ENCODE measurements at regions not wholly inside any gene's neighbourhood (a gene's known extent, or its start where the extent isn't known, plus 50 kb on each side); places are given as distances from the start of the nearest gene placed in this dataset.

DNA sequence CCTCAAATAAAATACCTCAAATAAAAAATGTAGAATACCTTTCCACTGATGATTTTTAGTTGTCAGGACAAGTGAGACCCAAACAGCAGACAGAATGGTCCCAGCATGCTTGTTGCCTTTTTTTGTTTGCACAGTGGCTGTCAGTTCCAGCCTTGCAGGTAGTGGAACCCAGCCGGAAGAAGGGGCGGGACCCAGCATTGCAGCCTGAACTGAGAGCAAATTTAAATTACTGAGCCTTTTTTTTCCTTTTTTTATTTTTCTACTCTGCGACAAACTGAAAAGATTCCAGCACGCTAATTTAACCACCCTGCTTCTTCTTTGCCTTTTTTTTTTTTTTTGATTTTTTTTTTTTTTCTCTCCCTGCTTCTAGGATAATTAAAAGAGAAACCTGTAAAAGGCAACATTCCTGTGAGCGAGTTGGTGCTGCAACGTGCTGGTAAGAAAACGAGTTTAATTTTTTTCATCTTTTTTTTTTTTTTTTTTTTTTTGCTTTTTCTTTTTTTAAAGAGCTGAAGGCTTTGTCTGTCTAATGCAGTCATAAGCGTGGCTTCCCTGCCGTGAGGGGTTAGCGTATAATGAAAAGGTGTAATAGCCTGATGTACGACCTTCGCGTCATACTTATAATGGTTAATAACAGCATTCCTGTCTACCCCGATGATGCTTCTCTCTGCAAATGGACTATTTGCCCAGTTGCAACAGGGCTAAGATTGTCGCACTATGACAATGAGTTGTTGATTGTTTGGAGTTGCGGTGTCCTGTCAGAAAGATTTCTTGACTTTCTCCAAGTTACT is 555.3 kb upstream of the CELF2 start:
- no peak for DNase-seq

DNA sequence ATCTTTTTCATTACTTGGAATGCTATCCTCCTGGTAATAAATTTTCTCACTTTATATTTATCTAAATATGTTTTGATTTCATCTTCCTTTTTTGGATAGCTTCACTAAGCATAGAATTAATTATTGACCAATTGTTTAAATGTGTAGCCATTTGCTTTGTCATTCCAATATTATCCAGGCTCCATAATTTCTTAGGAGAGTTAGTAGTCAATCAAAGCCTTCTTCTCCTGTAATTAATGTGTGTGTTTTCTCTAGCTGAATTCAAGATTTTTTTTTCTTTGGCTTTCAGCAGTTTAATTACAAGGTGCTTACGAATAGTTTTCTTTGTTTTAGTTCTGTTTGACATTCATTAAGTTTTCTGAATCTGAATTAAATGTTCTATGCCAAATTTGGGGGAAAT is 545.9 kb upstream of the CELF2 start:
- DNase-seq = no peak

DNA sequence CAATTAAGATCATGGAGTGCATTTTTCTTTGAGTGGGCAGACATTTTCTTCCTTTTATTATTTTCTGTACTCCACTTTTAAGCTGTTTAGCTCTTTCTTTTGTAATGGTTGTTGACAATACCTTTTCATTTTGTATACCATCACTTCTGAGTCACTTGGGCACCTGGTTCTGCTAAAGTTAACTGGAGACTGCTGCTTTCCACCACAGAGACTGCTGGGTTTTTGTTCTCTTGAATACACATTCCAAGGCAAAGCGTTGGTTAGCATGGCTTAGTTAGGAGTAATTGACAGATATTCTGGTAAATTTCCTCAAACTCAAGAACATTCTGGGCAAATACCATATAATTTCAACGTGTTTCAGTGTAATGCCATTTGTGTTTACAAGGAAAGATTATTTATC is 541.9 kb upstream of the CELF2 start:
- no peak for DNase-seq

DNA sequence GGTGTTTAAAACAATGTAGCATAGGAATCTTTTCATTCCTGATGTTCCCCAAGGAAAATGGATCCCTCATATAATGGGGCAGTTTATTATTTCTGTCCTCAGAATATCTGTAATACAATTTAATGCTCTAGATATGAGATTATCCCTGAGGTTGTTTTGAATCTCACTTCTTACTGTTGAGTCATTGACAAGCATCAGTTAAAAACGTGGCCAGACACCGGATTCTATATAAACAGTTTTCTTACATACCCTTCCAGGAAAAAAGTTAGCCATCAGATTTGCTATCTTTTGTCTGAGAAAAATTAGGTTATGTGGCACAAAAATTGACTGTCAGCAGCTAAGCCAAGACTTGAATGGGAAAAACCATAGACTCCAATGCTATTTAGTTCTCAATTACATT is 539.8 kb upstream of the CELF2 start:
- no peak for DNase-seq

DNA sequence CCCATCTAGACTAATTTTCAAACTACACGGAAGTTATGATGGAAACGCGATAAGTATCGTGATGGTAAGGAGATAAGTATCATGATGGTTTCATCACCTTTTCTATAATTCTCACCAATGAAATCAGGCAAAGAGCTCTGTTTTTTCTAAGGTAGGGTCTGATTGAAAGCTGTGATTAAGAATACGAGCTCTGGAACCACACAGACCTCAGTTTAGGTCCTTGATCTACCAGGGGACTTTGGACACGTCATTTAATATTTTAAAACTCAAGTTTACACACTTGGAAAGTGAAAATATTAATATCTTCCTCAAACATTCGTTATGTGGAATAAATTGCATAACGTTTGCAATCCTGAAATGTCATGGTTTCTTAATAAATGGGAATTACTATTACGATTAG is 538.2 kb upstream of the CELF2 start:
- no peak for DNase-seq

DNA sequence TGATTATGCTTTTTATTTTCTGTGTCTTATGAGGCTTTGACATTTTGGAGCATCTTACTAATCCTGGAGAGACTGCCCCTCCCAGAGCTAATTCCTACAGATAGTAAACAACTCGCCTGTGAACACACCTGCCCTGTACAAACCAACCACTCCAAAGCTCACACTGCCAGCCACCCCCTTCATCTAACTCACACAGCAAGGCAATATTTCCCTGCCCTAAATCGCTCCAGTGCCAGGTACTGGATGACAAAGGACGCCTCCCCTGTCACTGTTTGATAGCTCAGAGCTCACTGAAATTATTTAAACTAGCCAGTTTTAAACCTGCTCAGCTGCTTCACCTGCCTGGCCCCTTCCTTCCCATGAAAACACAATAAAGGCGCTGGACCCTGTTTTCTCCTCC is 535.1 kb upstream of the CELF2 start:
- DNase-seq = no peak

DNA sequence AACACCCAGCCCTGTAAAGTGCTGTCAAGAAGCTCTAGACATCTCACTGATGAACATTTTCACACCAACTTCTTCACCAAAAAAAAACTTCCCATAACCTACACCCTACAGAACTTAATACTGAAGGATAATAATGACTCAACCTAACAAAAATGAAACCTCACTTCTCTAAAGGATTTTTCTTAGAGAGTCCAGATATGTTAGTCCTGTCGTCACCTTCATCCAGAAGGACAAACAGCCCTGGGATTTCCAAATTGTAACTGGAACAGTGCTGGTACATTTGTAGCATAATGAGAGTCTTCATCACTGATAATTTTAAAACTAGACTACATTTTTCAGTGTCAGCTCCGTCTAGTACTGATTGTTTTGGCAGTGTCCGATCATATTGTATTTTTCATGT is 528.6 kb upstream of the CELF2 start:
- no peak for DNase-seq

DNA sequence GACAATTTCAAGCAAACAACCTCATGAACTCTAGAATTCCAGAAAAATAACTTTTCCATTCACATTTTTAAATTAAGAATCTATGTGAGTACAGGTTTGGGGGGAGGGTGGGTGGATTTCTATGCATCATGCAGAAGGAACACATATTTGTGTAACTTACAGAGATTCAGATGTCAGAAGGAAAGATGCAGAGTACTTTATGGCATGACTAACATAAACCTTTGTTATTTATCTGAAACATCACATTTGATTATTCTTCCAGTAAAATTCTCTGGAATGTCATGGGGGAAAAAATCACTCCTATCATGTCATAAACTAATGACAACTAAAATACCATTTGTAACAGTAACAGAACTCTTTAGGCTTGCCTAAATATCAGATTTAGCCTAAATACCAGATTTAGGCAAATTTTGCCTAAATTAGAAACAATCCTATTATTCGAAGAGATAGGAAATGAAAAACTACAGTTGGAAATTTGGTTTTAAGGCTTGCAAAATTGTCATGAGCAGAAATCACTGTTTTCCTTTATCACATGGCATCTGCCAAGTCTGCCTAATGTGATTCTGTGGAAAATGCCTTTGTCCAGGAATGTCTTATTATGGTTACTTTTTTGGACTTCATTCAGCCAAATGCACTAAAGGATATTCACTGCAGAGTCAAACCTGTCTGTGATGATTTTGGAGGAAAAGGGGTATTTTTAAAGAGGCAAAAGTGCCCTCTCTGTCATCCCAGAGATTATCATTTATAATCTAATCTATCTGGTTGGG is 527.7 kb upstream of the CELF2 start:
- DNase-seq = no peak

DNA sequence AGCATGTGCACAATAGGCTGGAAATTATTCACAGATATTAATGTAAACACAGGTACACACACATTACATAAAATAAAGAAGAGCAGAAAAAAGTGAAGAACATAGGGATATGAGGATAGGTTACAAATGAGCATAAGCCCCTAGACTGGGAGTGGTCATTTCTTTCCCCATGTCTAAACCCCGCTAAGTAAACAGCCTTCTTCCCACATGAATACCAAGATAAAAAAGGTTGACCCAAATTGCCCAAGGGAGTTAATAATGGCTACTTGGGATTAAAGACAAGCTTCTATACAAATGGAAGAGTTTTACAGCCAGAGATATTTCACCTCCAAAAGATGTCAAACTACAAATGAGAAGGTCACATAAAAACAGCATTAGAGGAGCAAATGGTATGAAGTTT is 527.1 kb upstream of the CELF2 start:
- DNase-seq = no peak

DNA sequence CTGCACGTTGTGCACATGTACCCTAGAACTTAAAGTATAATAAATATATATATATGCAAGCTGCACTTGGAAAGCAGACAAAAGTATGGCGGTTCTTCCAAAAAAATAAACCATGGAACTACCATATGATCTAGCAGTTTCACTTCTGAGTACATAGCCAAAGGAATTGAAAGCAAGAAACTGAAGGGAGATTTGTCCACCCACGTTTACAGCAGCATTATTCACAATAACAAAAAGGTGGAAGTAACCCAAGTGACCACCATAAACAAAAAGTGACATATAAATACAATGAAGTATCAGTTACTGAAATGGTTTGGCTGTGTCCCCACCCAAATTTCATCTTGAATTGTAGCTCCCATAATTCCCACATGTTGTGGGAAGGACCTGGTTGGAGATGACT is 525.3 kb upstream of the CELF2 start:
- DNase-seq = no peak

DNA sequence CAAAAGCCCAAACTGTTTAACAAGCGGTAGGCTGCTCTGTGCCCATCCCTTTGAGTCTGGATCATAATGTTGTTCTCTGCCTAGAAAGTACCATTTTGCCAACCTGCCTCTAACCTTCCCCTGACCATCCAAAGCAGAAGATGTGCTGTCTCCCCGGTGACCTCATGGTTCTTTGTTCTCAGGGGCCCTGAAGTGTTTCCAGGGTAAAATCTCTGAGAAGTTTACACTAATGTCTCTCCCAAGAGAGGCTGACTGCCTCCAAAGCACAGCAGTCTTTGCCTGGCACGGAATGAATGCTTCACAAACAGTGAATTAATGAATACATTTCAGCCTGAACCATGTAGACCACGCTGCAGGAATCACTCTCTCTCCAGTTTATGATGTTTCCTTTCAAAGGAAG is 523.8 kb upstream of the CELF2 start:
- DNase-seq = no peak

DNA sequence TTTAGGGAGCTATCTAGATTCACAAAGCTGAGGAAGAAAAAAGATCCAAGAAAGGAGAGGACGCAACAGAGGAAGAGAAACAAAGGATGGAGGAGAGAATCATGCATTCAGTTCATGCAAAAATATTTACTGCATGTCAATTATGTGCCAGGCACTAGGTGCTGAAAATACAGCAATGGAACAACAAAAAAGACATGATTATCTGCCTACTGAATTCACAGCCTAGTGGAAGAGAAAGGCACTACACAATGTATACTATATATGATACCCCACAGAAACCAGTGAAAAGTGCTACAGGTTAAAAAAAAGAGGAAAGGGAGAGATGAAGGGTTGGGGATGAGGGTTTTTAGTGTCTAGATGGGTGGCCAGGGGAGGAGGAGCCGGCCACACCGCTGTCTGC is 520.4 kb upstream of the CELF2 start:
- no peak for DNase-seq

DNA sequence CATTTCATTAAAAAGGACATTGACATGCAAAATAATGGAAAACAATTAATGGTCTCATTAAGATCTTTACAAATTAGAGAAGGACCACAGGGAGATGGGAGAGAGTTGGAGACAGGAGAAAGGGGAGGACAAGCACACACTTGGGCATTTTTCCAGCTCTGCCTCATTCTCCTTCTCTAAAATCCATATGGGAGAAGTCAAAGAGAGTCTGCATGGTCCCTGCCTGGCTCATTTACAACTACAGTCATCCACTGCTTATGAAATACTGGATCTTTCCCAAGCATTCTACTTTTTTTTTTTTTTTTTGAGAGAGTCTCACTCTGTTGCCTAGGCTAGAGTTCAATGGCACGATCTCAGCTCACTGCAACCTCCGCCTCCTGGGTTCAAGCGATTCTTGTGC is 518.9 kb upstream of the CELF2 start:
- DNase-seq = no peak

DNA sequence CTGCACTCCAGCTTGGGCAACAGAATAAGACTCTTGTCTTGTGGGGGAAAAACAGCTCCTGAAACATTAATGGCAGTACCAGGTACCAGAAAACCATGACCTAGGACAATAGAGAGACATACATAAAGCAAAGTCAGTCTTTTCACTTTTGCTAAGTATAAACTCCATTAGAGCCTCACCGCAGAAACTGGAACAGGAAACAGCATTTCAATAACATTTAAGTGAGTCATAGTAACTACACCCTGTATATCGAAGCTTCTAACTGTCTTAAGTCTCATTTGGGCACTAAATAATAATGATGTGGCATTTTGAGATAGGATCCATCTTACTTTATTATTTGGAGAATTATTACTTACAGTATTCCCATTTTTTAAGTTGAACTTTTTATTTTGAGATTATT is 517.8 kb upstream of the CELF2 start:
- no peak for DNase-seq

DNA sequence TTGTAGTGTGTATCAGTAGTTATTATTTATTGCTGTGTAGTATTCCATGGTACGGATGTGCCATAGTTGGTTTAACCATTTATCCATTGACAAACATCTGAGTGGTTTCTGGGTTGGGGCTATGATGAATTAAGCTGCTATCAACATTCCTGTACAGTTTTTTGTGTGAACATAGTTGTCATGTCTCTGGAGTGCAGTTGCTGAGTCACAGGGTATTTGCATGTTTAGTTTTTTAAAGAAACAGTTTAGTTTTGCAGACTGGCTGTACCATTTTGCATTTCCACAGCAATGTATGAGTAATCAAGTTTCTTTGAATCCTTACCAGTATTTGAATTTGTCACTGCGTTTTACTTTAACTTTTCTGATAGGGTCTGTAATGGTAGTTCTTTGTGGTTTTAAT is 516.7 kb upstream of the CELF2 start:
- DNase-seq = no peak

DNA sequence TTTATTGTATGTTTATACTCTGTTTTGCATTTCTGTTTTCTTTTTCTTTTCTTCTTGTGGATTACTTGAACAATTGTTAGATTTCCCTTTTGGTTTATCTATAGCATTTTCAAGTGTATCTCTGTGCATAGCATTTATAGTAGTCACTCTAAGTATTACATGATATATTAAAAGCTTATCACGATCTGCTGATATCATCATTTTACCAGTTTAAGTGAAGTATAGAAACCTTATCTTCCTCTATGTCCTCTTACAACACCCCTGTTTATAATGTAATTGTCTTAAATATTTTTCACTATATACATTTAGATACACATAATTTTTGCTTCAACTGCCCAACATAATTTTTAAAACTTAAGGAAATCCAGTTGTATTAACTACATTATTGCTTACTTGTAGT is 513.9 kb upstream of the CELF2 start:
- no peak for DNase-seq

DNA sequence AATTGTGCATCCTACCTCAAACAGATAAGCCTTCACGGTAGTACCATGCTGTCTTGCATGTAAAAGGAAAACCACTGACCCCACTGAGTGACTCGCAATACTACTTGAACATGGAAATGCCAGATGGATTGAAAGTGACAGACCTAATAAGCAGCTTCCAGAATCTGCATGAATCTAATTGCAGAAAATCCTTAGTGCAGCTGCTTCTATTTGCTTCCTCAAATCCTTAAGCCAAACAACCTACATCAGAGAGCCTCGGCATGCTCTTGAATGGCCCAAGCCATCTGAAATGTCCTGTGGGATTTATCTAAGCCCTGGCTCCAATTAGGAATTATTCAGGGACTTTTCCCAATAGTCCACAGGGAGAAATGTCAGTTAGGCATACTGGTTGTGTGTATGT is 509.5 kb upstream of the CELF2 start:
- DNase-seq = no peak

DNA sequence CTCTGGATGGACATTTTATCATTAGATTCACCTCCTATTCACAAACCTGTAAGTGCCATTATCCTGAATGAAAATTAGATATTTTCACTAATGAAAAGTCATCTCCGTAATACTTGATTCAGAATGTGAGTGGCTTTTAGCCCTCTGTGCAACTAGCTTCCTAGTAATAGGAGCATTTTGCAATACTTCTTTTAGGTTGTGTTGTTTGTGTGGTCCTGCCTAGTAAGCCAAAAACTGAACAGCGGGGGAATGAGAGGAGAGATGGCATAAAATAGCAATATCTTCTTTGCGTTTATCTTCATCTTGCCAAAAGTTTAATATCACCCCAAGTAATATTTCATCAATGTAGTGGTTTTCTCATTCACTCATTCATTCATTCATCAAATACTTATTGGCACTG is 507.5 kb upstream of the CELF2 start:
- no peak for DNase-seq

DNA sequence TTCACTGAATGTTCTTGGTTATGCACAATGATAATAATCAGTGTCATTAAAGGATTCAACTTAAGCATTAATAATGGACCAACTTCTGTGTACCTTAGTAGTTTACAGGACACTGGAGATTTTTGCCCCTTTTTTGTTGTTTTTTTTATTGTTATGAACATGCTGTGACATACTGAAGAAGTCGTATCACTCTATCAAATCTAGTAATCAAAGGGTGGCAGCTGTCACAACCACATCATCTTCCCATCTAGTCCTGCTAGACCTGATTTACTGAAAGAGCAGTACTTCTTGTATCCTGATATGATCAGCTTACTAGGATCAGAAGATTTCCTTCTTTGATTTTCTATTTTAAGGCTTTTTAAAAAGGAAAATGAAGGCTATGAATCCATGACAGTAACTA is 504.6 kb upstream of the CELF2 start:
- DNase-seq = no peak

DNA sequence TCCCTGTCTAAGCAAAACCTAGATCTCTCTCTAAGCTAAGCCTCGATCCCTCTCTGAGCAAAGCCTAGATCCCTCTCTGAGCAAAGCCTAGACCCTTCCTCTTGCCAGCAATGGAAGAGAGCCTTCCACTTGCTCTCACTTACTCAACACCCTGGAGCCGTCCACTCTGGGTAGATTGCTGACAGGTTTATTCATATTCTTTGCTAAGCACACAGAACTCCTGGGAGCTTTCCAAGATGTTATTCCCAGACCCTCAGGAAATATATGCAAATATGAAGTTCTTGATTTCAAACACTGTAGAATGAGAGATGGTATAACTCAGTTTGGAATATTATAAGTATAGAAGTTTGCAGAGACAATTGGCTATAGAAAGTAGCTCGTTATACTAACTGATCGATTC is 503.8 kb upstream of the CELF2 start:
- no peak for DNase-seq

DNA sequence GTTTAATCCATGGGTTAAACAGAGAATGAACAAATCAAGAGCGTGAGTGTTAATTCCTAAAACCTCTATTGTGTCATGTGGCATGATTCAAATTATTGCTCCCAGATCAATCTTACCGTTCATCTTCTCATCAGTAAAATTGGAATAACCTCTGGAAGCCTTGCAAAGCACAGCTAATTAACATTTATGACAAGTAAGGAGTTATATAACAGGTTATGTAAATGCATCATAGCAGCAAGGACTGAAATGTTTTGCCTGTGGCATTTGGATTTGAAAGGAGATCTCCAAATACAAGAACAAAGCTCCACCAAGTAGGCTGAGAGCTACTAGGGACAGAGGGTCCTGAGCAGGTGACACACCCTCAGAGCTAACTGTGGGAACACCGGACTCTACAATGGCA is 502.9 kb upstream of the CELF2 start:
- no peak for DNase-seq

DNA sequence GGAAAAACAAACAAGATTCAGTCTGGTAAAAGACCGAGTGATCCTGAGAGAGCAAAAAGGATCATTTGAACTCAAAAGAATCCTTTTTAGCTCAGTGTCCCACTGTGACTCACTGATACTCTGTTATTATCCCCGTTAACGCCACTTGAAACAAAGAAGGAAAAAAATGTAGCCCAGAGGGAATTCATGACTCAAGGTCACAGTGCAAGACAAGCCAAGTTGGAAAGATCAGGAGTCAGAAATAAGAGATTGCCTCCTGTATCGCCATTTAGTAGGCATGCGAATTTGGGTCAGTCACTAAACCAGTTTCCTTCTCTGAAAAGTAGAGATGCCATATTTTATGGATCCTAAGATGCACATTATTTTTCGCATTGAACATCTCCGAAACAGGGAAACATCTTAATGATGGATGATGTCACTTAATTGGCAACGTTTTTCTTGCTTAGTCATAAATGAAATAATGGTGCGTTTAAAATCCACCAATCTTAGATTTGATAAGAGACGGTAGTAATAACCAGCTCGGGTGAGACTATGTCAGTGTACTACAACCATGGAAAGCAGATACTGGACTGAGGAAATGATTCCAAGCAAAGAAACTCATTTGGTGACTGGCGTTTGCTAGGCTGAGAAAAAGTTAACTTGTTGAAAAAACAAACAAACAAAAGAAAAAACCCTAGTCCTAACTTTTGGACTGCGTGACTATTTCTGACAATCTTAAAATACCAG is 502.0 kb upstream of the CELF2 start:
- no peak for DNase-seq

DNA sequence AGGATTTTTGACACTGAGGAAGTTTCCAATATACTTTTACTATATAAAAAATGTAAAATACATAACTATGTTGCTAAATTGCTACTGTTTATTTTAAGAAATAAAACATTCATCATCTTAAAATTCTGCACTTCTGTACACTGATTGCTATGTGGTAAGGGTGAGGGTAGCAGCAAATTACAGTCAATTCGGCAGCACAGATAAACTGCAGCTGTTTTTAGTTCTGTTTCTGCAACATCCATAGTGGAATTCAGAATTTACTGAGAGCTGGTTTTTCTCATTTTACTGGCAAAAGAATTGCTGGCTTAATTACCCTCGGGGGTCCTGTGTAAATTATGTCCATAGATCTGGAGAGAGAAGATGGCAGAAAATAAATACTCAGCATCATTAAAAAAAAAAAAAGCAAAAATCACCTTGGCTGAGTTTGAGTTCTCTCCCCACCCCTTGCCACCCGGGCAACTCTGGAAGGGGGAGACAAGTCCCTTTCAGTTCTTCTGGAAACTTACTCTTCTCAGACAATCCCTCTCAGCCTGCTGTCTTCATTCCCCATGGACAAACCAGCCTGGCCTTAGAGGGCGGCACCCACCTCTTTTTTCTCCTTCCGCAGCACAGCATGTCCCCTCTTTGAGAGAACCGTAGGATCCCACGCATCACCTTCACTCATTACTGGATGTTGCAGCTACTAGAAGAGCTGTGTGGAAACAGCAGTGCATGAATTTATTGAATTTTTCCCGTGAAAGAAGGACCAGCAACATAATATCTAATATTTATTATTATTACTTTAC is 501.1 kb upstream of the CELF2 start:
- no peak for DNase-seq
